NOMO-1 treated with DMSO at 0.1 percent for 48 hours (cell line): ENCODE measurements at regions not wholly inside any gene's neighbourhood (a gene's known extent, or its start where the extent isn't known, plus 50 kb on each side); places are given as distances from the start of the nearest gene placed in this dataset.
"Not testable (repeated sequence)": the region's sequence is repeated elsewhere in the genome, so short reads cannot be mapped to it uniquely, and the experiment has no call there.

ENCODE experiments used
- DNase-seq: peaks from one replicate; lab custom pipeline; 2025; ENCODE audit not compliant: unreplicated experiment; lab: John Stamatoyannopoulos, UW

DNA sequence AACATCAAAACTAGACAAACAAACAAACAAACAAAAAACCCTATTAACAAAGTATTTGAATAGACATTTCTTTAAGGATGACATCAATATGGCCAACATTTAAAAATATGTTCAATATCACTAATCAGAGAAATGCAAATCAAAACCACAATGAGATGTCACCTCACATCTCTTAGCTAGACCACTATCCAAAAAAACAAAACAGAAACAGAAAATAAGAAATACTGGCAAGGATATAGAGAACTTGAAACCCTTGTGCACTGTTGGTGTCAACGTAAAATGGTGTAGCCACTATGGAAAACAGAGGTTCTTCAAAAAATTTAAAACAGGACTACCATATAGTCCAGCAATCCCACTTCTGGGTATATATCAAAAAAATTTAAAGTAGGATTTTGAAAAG, 308.2 kb downstream of the SPATA31A1 start:
- DNase-seq: not testable (repeated sequence)

DNA sequence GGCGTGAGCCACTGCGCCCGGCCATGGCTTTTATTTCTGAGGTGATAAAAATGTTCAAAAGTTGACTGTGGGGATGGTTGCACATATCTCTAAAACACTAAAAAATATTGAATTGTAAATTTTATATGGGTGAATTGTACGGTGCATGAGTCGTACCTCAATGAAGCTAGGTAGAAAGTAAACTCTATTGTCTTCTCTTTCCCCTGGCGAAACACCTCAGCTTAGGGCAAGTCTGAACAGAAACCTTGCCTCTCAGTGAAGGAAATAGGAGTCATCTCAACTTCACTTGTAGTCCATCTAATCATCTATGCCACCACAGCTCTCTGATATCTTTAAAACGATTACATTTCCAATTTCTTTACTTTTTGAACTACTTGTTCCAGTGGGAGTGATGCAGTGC, 309.6 kb downstream of the SPATA31A1 start:
- not testable (repeated sequence) for DNase-seq

DNA sequence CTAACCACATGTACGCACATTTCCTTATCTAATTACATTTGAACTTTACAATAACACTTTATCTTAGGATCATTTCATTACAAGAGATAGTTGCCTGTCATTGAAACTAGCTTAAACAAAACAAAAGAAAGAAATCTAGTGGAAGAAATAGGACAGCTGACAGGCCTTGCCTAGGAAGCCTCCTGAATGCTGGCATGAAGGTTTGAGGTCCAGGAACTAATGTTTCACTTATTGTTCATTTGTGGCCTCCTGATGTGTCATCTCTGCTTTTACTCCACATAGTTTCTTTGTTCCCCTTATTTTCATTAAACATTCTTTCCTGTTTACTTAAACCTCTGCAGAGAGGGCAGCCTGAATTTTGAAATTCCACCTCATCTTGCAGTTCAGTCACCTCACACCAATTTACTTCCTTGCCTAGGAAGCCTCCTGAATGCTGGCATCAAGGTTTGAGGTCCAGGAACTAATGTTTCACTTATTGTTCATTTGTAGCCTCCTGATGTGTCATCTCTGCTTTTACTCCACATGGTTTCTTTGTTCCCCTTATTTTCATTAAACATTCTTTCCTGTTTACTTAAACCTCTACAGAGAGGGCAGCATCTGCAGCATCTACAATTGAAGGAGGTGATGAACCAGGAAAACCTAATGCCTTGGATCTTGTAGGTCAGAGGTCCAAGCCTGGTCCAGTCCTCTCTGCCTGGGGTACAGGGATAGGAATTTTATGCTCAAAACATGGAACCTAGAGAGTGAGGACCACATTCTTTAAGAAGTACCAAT, 319.2 kb downstream of the SPATA31A1 start:
- DNase-seq: not testable (repeated sequence)

DNA sequence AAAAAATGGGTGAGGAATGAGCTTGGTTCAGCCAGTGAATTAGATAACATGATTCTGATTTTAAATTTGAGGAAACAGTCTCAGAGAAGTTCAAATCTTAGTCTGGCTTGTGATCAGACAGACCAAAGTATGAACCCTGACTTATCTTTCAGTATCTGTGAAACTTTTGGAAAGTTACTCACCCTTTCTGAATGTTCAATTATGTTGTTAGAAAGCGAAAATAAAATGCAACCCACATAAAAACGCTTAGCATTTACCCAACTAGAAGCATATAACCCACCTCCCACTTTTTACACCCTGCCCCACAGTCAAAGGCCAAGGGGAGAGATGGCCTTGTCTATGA, 319.7 kb downstream of the SPATA31A1 start:
- not testable (repeated sequence) for DNase-seq

- DNase-seq: not testable (repeated sequence)
Measured at GRCh38 chr9:39678534-39679263, 323.2 kb downstream of the SPATA31A1 start.

GRCh38 chr9:39680694-39681401, 325.4 kb downstream of the SPATA31A1 start:
- not testable (repeated sequence) for DNase-seq

DNA sequence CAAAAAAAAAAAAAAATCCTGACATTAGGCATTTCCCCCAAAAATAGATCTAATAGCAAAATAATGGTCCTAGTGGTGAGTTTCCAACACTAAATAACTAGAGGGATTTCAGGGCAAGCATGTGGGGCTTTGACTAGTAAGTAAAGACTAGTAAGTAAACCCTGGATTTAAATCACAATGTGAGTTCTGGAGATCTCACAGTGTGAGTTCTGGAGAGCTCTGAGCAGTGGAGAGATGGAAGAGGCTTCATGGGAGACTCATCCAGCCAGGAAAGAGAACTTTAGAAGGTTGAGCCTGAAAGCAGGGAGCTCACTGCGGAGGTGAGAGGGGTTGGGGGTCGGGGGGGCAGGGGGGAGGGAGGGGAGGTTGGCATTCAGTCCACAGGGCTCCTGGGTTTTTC, 373.4 kb downstream of the SPATA31A1 start:
- not testable (repeated sequence) for DNase-seq

DNA sequence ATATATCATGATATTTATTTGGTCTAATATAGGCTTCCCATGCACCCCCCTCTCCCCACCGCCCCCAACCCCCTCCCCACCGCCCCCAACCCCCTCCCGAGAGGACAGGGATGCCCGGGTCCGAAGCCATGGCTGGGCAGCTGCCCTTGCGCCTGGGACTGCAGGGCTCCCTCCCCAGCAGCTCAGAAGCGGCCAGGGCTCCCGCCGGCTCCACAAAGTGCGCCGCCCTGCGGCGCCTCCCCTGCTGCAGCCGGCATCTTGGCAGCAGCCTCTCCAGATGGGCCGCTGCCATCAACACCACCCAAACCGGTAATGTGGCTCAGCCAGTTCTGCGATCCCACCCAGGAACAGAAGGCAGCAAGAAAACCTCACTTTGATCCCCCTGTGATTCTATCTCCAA, 389.4 kb downstream of the SPATA31A1 start:
- not testable (repeated sequence) for DNase-seq

DNA sequence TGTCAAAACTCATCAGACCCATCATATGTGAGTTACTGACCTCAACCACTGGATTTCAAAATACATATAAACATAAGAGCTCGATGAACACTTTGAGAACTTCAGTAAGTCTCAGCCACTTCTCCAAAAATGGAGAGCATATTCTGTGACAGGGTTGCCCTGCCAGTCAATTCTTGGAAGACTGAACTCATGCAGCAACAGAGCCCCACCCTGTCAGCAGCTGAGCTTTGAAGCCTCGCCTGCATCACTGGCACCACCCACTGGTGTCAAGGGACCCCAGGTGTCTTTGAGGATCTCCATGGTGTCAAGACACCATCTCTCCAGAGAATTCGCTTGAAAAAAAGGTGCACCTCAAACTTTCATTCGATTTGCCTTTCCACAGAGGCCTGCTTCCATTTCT, 420.1 kb downstream of the SPATA31A1 start:
- not testable (repeated sequence) for DNase-seq

DNA sequence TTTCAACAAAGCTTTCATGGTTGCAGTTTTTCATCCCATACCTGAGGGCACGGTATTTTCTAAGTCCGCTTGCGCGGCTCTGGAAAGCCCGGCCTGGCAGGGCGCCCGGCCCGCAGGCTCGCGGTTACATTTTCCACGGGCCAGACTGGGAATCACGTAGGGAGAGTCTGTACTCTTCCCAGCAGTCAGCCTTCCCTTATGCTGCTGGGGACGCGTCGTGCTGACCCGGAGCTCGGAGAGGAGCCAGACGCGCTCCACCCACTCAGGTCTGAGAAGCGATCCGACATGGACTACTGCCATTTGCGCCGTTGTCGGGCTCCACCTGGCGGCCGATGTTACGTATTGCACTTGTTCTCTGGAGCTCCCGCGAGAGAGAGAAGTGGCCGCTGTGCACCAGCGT, 435.9 kb downstream of the SPATA31A1 start:
- DNase-seq: not testable (repeated sequence)

DNA sequence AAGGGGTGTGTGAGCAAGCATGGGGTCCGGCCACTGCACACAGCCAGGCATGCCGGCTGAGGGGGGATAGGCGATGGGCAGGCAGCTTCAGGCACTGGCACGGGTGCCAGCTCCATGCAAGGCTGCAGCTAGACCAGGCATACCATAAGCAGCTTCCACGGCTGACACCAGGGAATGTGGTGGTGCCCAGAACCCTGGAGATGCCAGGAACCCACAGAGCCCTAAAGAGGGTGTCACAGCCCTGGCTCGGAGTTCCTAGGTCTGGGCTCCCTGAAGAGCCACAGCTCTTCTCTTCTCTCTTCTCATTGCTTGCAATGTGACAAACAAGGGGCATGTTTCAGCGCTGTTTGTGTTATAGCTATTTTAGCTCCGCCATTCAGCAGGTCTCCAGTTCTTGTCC, 442.5 kb downstream of the SPATA31A1 start:
- not testable (repeated sequence) for DNase-seq

- DNase-seq: not testable (repeated sequence)
Measured at GRCh38 chr9:39799252-39799651, 443.8 kb downstream of the SPATA31A1 start.

- DNase-seq: not testable (repeated sequence)
Measured at GRCh38 chr9:39802561-39802960, 447.1 kb downstream of the SPATA31A1 start.

DNA sequence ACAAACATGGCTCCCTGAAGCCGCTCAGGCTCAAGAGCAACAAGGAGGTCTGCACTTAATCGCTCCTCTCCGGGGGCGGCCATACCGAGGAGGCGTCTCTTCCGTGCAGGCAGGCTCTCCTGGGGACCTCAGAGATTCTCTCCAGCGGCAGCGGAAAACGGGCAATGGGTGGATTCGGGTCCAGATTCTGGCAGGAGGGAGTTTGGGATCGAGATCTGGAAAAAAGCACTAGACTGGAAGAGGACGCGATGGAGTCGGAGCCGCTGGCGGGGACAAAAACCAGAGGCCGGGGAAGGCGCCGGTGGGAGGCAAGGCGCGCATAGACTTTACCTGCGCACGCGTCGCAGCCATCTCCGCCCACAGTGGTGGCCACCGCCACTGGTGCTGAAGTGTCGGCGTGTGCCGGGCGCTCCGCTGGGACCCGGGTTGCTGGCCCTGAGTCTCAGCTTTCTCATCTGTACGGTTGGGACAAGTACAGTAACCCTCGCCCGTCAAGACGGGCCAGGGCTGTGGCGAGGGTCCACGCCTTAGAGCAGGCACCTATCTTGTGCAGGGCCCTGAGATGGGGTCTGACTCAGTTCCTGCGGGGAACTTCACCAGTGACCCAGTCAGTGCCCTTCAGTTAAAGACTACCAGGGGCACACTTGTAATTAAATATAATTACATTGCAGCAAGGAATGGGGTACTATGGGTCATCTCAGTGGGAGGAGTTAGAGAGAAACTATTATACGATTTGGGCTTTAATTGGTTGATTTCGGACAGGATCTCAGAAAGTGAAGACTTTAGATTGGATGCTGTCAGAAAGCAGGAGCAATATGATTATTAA, 454.1 kb downstream of the SPATA31A1 start:
- DNase-seq: peak; percentile 2

DNA sequence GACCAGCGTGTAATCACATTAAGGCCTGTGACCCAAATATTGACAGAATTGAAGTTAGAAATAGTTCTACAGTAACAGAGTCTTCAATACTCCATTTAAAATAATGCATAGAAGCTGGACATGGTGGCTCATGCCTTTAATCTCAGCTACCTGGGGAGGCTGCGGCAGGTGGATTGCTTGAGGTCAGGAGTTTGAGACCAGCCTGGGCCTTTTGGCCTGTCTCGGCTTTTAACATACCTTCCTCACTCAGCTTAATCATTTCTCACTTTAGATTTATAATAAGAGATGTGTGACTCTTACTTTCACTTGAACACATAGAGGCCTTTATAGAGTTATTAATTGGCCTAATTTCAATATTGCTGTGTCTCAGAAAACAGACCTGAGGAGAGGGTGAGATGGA, 454.9 kb downstream of the SPATA31A1 start:
- not testable (repeated sequence) for DNase-seq

DNA sequence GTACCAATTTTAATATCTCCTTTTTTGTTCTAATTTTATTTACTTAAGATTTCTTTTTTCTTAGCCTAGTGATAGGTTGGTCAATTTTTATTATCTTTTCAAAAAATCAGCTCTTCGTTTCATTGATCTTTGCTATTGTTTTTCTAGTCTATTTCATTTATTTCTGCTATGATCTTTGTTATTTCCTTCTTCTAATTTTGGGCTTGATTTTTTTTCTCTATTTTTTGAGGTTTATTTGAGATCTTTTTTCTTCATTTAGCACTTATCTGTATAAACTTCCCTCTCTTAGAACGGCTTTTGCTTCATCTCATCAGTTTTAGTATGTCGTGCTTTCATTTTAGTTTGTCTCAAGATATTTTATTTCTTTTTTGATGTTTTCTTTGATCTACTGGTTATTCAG, 456.1 kb downstream of the SPATA31A1 start:
- not testable (repeated sequence) for DNase-seq

DNA sequence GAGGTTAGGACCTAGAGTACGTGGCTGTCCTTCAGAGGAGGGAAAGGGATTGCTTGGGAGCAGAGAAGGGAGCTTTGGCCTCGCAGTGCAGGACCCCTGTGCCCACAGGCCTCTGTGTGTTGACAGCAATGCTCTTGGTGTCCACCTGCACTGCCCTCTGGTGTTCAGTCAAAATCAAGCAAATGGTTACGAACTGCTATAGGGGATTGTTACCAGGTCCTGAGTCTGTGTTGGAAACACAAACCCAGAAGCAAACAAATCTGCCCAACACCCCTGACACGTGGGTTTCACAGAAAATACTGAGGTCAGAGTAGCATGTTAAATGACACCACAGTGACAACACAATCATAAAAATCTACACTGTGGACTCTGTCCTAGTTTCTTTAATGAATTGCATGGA, 473.0 kb downstream of the SPATA31A1 start:
- not testable (repeated sequence) for DNase-seq
